CD4-positive, alpha-beta T cell (primary cell): ENCODE measurements at regions not wholly inside any gene's neighbourhood (a gene's known extent, or its start where the extent isn't known, plus 50 kb on each side); places are given as distances from the start of the nearest gene placed in this dataset.

ENCODE experiments used
- ATAC-seq: fragments of 200-7000 bp; cut with Tn5 transposase; one replicate; pipeline ENCODE4 v1.10.0; 2022; ENCODE audit warnings: mild to moderate bottlenecking; ENCODE audit not compliant: poor library complexity
- CTCF ChIA-PET: fragments of 350-600 bp; sonication (Branson Sonifier 250); formaldehyde crosslinking; loops from one replicate; lab custom pipeline; 2021; ENCODE audit warnings: antibody characterized with exemption, inconsistent platforms; lab: Charles Lee
- POLR2A ChIA-PET: fragments of 350-600 bp; sonication (Branson Sonifier 250); formaldehyde crosslinking; loops from one replicate; lab custom pipeline; 2021; ENCODE audit warnings: antibody characterized with exemption, inconsistent platforms; lab: Charles Lee
- DNase-seq, 14 experiments: peaks; one replicate each; pipeline ENCODE4 v3.0.0-alpha.2; 2013 to 2020; ENCODE audit warnings: mixed read lengths in 2 of 14
- H3K27ac ChIP-seq, 2 donors: one replicate each; pipeline versions ENCODE4 v1.5.1 to v1.7.0; 2013; ENCODE audit warnings: low read length in 2 of 2, low read depth in 1 of 2, mild to moderate bottlenecking in 1 of 2
- H3K27me3 ChIP-seq, 2 experiments: 1 replicate in 1 of 2; 2 replicates in 1 of 2; pipeline versions ENCODE4 v1.6.1 to v1.7.0; 2013; ENCODE audit warnings: low read length in 2 of 2, control low read depth in 1 of 2, mild to moderate bottlenecking in 1 of 2, moderate library complexity in 1 of 2; ENCODE audit not compliant: insufficient read depth in 2 of 2, control insufficient read depth in 1 of 2
- H3K36me3 ChIP-seq: one replicate; pipeline ENCODE4 v1.6.1; 2013; ENCODE audit warnings: low read length, control low read depth; ENCODE audit not compliant: insufficient read depth
- H3K4me1 ChIP-seq: one replicate; pipeline ENCODE4 v1.6.1; 2013; ENCODE audit warnings: low read length, control low read depth; ENCODE audit not compliant: insufficient read depth
- H3K4me3 ChIP-seq: one replicate; pipeline ENCODE4 v1.5.1; 2013; ENCODE audit warnings: mild to moderate bottlenecking, low read length, moderate library complexity
- H3K9me3 ChIP-seq, 2 experiments: 1 replicate in 1 of 2; 2 replicates in 1 of 2; pipeline versions ENCODE4 v1.6.1 to v1.7.0; 2013; ENCODE audit warnings: low read length in 2 of 2, mild to moderate bottlenecking in 2 of 2, control low read depth in 1 of 2, moderate library complexity in 1 of 2; ENCODE audit not compliant: control insufficient read depth in 1 of 2, insufficient read depth in 1 of 2
- H3K27ac Mint-ChIP-seq: one replicate; pipeline ENCODE4 v1.8.0; 2020; ENCODE audit warnings: mixed read lengths
- H3K27me3 Mint-ChIP-seq: one replicate; pipeline ENCODE4 v1.8.0; 2021; ENCODE audit warnings: mixed read lengths
- H3K36me3 Mint-ChIP-seq: one replicate; pipeline ENCODE4 v1.8.0; 2021; ENCODE audit warnings: low read depth, mixed read lengths
- H3K4me1 Mint-ChIP-seq: one replicate; pipeline ENCODE4 v1.8.0; 2021; ENCODE audit warnings: low read depth, mixed read lengths
- H3K4me3 Mint-ChIP-seq: one replicate; pipeline ENCODE4 v1.8.0; 2020; ENCODE audit warnings: mild to moderate bottlenecking, mixed read lengths
- H3K9me3 Mint-ChIP-seq: one replicate; pipeline ENCODE4 v1.8.0; 2020; ENCODE audit warnings: mixed read lengths
- intact Hi-C, 2 experiments: fragments of 100-400 bp; cut with DNase I in 1 of 2; cut with micrococcal nuclease in 1 of 2; formaldehyde crosslinking; loops; one replicate each; pipeline versions ENCODE4 v1.15.1 to v1.9.0; 2023 to 2025; cut with DNase I, micrococcal nuclease
- TF ChIP-seq, protein P1 (sequence below): fragments of 200-600 bp; IDR thresholded peaks from one replicate; pipeline ENCODE4 v1.8.0; 2022; ENCODE audit warnings: antibody characterized with exemption, mild to moderate bottlenecking

DNA sequence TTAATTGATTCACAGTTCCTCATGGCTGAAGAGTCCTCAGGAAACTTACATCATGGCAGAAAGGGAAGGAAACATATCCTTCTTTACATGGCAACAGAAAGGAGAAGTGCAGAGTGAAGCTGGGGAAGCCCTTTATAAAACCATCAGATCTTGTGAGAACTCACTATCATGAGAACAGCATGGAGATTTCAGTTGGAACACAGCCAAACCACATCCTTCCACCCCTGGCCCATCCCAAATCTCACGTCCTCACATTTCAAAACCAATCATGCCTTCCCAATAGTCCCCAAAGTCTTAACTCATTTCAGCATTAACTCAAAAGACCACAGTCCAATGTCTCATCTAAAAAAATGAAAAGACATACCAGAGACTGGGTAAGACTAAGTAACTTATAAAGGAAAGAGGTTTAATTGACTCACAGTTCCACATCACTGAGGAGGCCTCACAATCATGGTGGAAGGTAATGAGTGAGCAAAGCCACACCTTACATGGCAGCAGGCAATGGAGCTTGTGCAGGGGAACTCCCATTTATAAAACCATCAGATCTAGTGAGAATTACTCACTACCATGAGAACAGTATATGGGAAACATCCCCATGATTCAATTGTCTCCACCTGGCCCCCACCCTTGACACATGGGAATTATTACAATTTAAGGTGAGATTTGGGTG, 105.2 kb downstream of the MRPL39 start:
- no peak overlapping the region for H3K4me3 ChIP-seq
- no peak for ATAC-seq
- no peaks in the 10 kb centered on the region for H3K4me1 ChIP-seq
- Mint-ChIP-seq H3K27me3 (no peaks in the 10 kb centered on the region), H3K9me3 (no peaks in the 10 kb centered on the region), H3K27ac (no peak overlapping the region), H3K4me1 (peaks cover 9% of the 10 kb centered on the region), H3K36me3 (no peaks in the 10 kb centered on the region), H3K4me3 (no peak overlapping the region)
- TF ChIP-seq, protein P1, sequence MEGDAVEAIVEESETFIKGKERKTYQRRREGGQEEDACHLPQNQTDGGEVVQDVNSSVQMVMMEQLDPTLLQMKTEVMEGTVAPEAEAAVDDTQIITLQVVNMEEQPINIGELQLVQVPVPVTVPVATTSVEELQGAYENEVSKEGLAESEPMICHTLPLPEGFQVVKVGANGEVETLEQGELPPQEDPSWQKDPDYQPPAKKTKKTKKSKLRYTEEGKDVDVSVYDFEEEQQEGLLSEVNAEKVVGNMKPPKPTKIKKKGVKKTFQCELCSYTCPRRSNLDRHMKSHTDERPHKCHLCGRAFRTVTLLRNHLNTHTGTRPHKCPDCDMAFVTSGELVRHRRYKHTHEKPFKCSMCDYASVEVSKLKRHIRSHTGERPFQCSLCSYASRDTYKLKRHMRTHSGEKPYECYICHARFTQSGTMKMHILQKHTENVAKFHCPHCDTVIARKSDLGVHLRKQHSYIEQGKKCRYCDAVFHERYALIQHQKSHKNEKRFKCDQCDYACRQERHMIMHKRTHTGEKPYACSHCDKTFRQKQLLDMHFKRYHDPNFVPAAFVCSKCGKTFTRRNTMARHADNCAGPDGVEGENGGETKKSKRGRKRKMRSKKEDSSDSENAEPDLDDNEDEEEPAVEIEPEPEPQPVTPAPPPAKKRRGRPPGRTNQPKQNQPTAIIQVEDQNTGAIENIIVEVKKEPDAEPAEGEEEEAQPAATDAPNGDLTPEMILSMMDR = no peak
- no peaks in the 10 kb centered on the region for H3K27me3 ChIP-seq
- ChIA-PET POLR2A (no interaction called here), CTCF (no interaction called here)
- H3K36me3 ChIP-seq = no peaks in the 10 kb centered on the region
- H3K9me3 ChIP-seq = no peaks in the 10 kb centered on the region
- DNase-seq = peak in 3 of 14 experiments; percentile 12 to 54 (median 52)
- H3K27ac ChIP-seq = no peak overlapping the region
- intact Hi-C loops = no loop called here

- Histone ChIP-seq H3K9me3 (no peaks in the 10 kb centered on the region), H3K4me1 (no peaks in the 10 kb centered on the region), H3K27me3 (no peaks in the 10 kb centered on the region), H3K36me3 (no peaks in the 10 kb centered on the region), H3K4me3 (no peak overlapping the region), H3K27ac (no peak overlapping the region)
- Mint-ChIP-seq H3K4me3 (no peak overlapping the region), H3K27ac (no peak overlapping the region), H3K9me3 (no peaks in the 10 kb centered on the region), H3K36me3 (no peaks in the 10 kb centered on the region), H3K27me3 (no peaks in the 10 kb centered on the region), H3K4me1 (peaks cover 9% of the 10 kb centered on the region)
- intact Hi-C loops = no loop called here
- POLR2A ChIA-PET = no interaction called here
- DNase-seq (no peak), ATAC-seq (no peak)
- CTCF ChIA-PET = no interaction called here
- TF ChIP-seq, protein P1 = no peak
Observed at GRCh38 chr21:25501462-25501861, 105.8 kb downstream of the MRPL39 start.

- H3K4me1 Mint-ChIP-seq = peaks cover 9% of the 10 kb centered on the region
- intact Hi-C loops = no loop called here
- Histone ChIP-seq H3K4me1 (no peaks in the 10 kb centered on the region), H3K9me3 (no peaks in the 10 kb centered on the region), H3K27ac (no peak overlapping the region), H3K4me3 (no peak overlapping the region), H3K36me3 (no peaks in the 10 kb centered on the region), H3K27me3 (no peaks in the 10 kb centered on the region)
- no peak overlapping the region for H3K27ac Mint-ChIP-seq
- TF ChIP-seq, protein P1 = no peak
- DNase-seq (no peak), ATAC-seq (no peak)
- H3K27me3 Mint-ChIP-seq = no peaks in the 10 kb centered on the region
- POLR2A ChIA-PET = no interaction called here
- no peaks in the 10 kb centered on the region for H3K36me3 Mint-ChIP-seq
- no peak overlapping the region for H3K4me3 Mint-ChIP-seq
- CTCF ChIA-PET = no interaction called here
- no peaks in the 10 kb centered on the region for H3K9me3 Mint-ChIP-seq
Observed at GRCh38 chr21:25500598-25500997, 106.7 kb downstream of the MRPL39 start.
